BJ (cell line): ENCODE measurements at regions not wholly inside any gene's neighbourhood (a gene's known extent, or its start where the extent isn't known, plus 50 kb on each side); places are given as distances from the start of the nearest gene placed in this dataset.

Source experiments
- CTCF ChIA-PET: fragments of 350-600 bp; formaldehyde crosslinking; extraction: SDS; loops from one replicate; lab custom pipeline; 2021; ENCODE audit warnings: antibody characterized with exemption, inconsistent platforms; lab: Yijun Ruan, JAX
- POLR2A ChIA-PET: fragments of 300-600 bp; sonication (Branson Sonifier 250); formaldehyde crosslinking; extraction: SDS; loops from one replicate; lab custom pipeline; 2021; ENCODE audit warnings: antibody characterized with exemption; lab: Charles Lee
- DNase-seq: peaks from one replicate; pipeline ENCODE4 v3.0.0-alpha.2; 2011; ENCODE audit warnings: low read depth
- H3K27me3 ChIP-seq: 2 replicates; pipeline ENCODE4 v1.6.0; 2011; ENCODE audit warnings: low read length; ENCODE audit not compliant: control insufficient read depth, insufficient read depth
- H3K36me3 ChIP-seq: 2 replicates; pipeline ENCODE4 v1.5.1; 2011; ENCODE audit warnings: low read length; ENCODE audit not compliant: control insufficient read depth, insufficient read depth
- H3K4me3 ChIP-seq: 2 replicates; pipeline ENCODE4 v1.5.1; 2011; ENCODE audit warnings: low read depth, mild to moderate bottlenecking, control low read depth, low read length
- TF ChIP-seq, protein P1 (sequence below): IDR thresholded peaks from 2 replicates; pipeline ENCODE4 v1.5.1; 2011; ENCODE audit warnings: low read depth, mild to moderate bottlenecking, control low read depth, inconsistent platforms, low read length, moderate library complexity; ENCODE audit not compliant: insufficient read depth

- no peak for DNase-seq
- ChIA-PET CTCF (interaction anchor here (1.2 kb wide), 1 partner anchor 9 kb away, joined by 3 read pairs; no protein-coding TSS in a partner anchor), POLR2A (no interaction called here)
- Histone ChIP-seq H3K4me3 (no peak overlapping the region), H3K27me3 (peaks cover 2% of the 10 kb centered on the region; the same call in 1 of the 2 replicates), H3K36me3 (no peaks in the 10 kb centered on the region)
- TF ChIP-seq, protein P1, sequence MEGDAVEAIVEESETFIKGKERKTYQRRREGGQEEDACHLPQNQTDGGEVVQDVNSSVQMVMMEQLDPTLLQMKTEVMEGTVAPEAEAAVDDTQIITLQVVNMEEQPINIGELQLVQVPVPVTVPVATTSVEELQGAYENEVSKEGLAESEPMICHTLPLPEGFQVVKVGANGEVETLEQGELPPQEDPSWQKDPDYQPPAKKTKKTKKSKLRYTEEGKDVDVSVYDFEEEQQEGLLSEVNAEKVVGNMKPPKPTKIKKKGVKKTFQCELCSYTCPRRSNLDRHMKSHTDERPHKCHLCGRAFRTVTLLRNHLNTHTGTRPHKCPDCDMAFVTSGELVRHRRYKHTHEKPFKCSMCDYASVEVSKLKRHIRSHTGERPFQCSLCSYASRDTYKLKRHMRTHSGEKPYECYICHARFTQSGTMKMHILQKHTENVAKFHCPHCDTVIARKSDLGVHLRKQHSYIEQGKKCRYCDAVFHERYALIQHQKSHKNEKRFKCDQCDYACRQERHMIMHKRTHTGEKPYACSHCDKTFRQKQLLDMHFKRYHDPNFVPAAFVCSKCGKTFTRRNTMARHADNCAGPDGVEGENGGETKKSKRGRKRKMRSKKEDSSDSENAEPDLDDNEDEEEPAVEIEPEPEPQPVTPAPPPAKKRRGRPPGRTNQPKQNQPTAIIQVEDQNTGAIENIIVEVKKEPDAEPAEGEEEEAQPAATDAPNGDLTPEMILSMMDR, result no peak
These were observed 174.4 kb downstream of the CARTPT start for GRCh38 chr5:71893451-71893850.

DNA sequence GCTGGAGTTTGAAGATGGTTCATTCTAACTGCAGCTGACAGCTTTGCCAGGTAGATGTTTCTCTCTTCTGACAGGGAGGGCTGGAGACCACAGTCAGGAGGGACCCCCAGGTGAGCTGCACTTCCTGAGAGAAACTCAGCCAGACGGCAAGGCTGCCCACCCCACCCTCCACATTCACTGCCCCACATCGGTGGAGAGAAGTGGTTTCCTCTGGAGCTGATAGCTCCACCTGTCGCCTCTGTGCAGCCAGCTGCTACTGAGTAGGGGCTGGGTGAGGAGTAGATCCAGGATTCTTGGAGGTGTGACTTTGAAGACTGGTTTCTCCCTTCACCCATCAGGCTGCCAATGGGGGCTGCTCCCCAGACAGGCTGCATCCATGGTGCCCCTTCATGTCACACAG lies 175.0 kb downstream of the CARTPT start:
- CTCF ChIA-PET, result interaction anchor here (1.2 kb wide), 1 partner anchor 10 kb away, joined by 3 read pairs; no protein-coding TSS in a partner anchor
- POLR2A ChIA-PET, result no interaction called here
- H3K36me3 ChIP-seq, result no peaks in the 10 kb centered on the region
- no peak overlapping the region for H3K4me3 ChIP-seq
- DNase-seq, result no peak
- H3K27me3 ChIP-seq, result peaks cover 2% of the 10 kb centered on the region; the same call in 1 of the 2 replicates
- TF ChIP-seq, protein P1, result no peak

GRCh38 chr5:71895546-71895945 lies 176.5 kb downstream of the CARTPT start:
- POLR2A ChIA-PET, result no interaction called here
- Histone ChIP-seq H3K36me3 (no peaks in the 10 kb centered on the region), H3K4me3 (no peak overlapping the region), H3K27me3 (peaks cover 2% of the 10 kb centered on the region; the same call in 1 of the 2 replicates)
- TF ChIP-seq, protein P1, result no peak
- CTCF ChIA-PET, result interaction anchor here (0.6 kb wide), 1 partner anchor 235 kb away, joined by 4 read pairs; no protein-coding TSS in a partner anchor
- no peak for DNase-seq

DNA sequence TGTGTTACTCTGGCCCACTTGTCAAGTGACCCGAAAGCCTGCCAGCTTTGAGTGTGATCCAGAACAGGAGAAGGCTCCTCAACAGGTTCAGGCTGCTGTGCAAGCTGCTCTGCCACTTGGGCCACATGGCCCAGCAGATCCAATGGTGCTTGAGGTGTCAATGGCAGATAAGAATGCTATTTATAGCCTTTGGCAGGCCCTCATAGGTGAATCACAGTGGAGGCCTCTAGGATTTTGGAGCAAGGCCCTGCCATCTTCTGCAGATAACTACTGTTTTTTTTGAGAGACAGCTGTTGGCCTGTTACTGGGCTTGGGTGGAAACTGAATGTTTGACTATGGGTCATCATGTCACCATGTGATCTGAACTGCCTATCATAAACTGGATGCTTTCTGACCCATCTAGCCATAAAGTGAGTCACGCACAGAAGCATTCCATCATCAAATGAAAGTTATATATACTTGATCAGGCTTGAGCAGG lies 180.8 kb downstream of the CARTPT start:
- Histone ChIP-seq H3K27me3 (peaks cover 2% of the 10 kb centered on the region; the same call in 1 of the 2 replicates), H3K4me3 (no peak overlapping the region), H3K36me3 (no peaks in the 10 kb centered on the region)
- TF ChIP-seq, protein P1, result no peak
- CTCF ChIA-PET, result interaction anchor here (1.0 kb wide), 1 partner anchor 9 kb away, joined by 3 read pairs; no protein-coding TSS in a partner anchor
- DNase-seq, result no peak
- POLR2A ChIA-PET, result no interaction called here

- ChIA-PET CTCF (interaction anchor here (0.6 to 0.7 kb wide), 2 partner anchors 120 to 146 kb away, joined by 3 to 4 read pairs; no protein-coding TSS in a partner anchor), POLR2A (no interaction called here)
- TF ChIP-seq, protein P1, result no peak
- Histone ChIP-seq H3K4me3 (no peak overlapping the region), H3K27me3 (no peaks in the 10 kb centered on the region), H3K36me3 (no peaks in the 10 kb centered on the region)
- DNase-seq, result no peak
These were observed 184.7 kb downstream of the CARTPT start for GRCh38 chr5:71903808-71904207.
